ENCODE measurements at regions not wholly inside any gene's neighbourhood (a gene's known extent, or its start where the extent isn't known, plus 50 kb on each side); places are given as distances from the start of the nearest gene placed in this dataset.
A peak's percentile ranks its signal among the peaks of the same experiment; 100 is the strongest.
"Not testable (repeated sequence)": the region's sequence is repeated elsewhere in the genome, so short reads cannot be mapped to it uniquely, and the experiment has no call there.

DNA sequence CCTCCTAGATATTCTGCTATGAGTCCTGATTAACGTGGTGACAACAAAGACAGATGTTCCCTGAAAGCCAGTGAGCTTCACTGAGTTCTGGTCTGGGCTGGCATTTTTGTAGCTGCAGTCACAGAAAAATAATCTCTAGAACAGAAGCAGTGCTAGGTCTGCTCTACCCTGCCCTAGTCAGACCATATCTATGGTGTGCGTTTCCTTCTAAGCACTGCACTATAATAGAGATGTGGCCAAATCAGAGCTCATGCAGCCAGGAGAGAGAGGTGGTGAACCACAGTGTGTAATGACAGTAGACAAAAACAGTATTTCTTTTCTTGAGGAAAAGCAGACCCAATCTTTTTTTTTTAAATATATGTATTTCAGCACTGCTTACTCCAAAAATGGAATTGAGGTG lies 76.3 kb downstream of the CMAS start:
- H3K27me3 ChIP-seq: no peaks in the 10 kb centered on the region
- peaks cover 12% of the 10 kb centered on the region for H3K4me1 ChIP-seq (ENCODE audit: low read depth)

GRCh38 chr12:22124987-22125386 lies 79.0 kb downstream of the CMAS start:
- Histone ChIP-seq H3K9me3 (ENCODE audit: low read depth) (no peaks in the 10 kb centered on the region), H3K36me3 (no peaks in the 10 kb centered on the region)

More for the DNA sequence above, 76.3 kb downstream of the CMAS start:
- no peak for TF ChIP-seq CTCF (IDR thresholded peaks at IDR 0.05; ENCODE audit: low read depth, low read length)
- DNase-seq (ENCODE audit: low read depth in 1 of 2, low spot score in 1 of 2): no peak
- Histone ChIP-seq H3K4me3 (no peak overlapping the region), H3K9me3 (ENCODE audit: low read depth) (no peaks in the 10 kb centered on the region), H3K27ac (peak overlapping the region; percentile 49), H3K36me3 (no peaks in the 10 kb centered on the region)

DNA sequence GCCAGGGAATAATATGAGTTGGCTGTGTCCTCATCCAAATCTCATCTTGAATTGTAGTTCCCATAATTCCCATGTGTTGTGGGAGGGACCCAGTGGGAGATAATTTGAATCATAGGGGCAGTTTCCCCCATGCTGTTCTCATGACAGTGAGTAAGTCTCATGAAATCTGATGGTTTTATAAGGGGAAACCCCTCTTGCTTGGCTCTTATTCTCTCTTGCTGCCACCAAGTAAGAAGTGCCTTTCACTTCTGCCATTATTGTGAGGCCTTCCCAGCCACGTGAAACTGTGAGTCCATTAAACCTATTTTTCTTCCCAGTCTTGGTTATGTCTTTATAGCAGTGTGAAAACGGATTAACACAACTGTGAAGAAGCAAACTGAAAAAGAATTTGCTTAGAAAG lies 80.1 kb downstream of the CMAS start:
- not testable (repeated sequence) for H3K4me3 ChIP-seq; H3K27ac ChIP-seq; H3K36me3 ChIP-seq; H3K9me3 ChIP-seq (ENCODE audit: low read depth); DNase-seq (ENCODE audit: low read depth in 1 of 2, low spot score in 1 of 2); H3K4me1 ChIP-seq (ENCODE audit: low read depth); H3K27me3 ChIP-seq

More at GRCh38 chr12:22124987-22125386, 79.0 kb downstream of the CMAS start:
- Histone ChIP-seq H3K4me3 (no peak overlapping the region), H3K27me3 (no peaks in the 10 kb centered on the region), H3K4me1 (ENCODE audit: low read depth) (no peaks in the 10 kb centered on the region), H3K27ac (no peak overlapping the region)
- no peak for DNase-seq (ENCODE audit: low read depth in 1 of 2, low spot score in 1 of 2)
- TF ChIP-seq CTCF (IDR thresholded peaks at IDR 0.05; ENCODE audit: low read depth, low read length): no peak

GRCh38 chr12:22126758-22127157 lies 80.7 kb downstream of the CMAS start:
- Histone ChIP-seq H3K4me3 (no peak overlapping the region), H3K4me1 (ENCODE audit: low read depth) (no peaks in the 10 kb centered on the region), H3K27me3 (no peaks in the 10 kb centered on the region), H3K27ac (no peak overlapping the region), H3K9me3 (ENCODE audit: low read depth) (no peaks in the 10 kb centered on the region), H3K36me3 (no peaks in the 10 kb centered on the region)
- no peak for DNase-seq (ENCODE audit: low read depth in 1 of 2, low spot score in 1 of 2)
- no peak for TF ChIP-seq CTCF (IDR thresholded peaks at IDR 0.05; ENCODE audit: low read depth, low read length)

DNA sequence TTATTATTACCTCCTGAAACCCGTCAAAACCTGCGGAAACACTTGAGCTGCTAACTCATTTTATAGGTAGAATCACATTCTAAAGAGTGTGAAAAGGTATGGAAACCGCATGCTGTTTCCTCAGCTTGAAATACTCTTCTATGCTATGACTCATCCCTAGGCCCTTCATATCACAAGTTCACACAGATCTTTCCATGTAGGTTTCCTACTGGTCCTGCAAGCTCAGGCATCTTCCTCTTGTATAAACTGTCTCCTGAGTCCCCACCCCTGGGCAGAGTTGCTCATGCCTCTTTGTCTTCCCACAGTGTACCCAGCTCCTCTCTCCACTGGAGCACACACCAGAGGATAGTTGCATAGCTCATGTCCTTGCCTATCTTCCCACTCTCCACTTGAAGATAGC lies 84.7 kb downstream of the CMAS start:
- H3K27ac ChIP-seq: no peak overlapping the region
- no peak for DNase-seq (ENCODE audit: low read depth in 1 of 2, low spot score in 1 of 2)
- no peak for TF ChIP-seq CTCF (IDR thresholded peaks at IDR 0.05; ENCODE audit: low read depth, low read length)
- no peaks in the 10 kb centered on the region for H3K27me3 ChIP-seq
- no peak overlapping the region for H3K4me3 ChIP-seq
- H3K36me3 ChIP-seq: no peaks in the 10 kb centered on the region
- no peaks in the 10 kb centered on the region for H3K4me1 ChIP-seq (ENCODE audit: low read depth)
- no peaks in the 10 kb centered on the region for H3K9me3 ChIP-seq (ENCODE audit: low read depth)

DNA sequence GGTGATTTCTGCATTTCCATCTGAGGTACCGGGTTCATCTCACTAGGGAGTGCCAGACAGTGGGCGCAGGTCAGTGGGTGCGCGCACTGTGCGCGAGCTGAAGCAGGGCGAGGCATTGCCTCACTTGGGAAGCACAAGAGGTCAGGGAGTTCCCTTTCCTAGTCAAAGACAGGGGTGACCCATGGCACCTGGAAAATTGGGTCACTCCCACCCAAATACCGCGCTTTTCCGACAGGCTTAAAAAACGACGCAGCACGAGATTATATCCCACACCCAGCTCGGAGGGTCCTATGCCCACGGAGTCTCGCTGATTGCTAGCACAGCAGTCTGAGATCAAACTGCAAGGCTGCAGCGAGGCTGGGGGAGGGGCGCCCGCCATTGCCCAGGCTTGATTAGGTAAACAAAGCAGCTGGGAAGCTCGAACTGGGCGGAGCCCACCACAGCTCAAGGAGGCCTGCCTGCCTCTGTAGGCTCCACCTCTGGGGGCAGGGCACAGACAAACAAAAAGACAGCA lies 90.6 kb downstream of the CMAS start:
- not testable (repeated sequence) for H3K4me1 ChIP-seq (ENCODE audit: low read depth); H3K4me3 ChIP-seq; H3K27me3 ChIP-seq; H3K9me3 ChIP-seq (ENCODE audit: low read depth); H3K36me3 ChIP-seq; H3K27ac ChIP-seq; DNase-seq (ENCODE audit: low read depth in 1 of 2, low spot score in 1 of 2)
